ENCODE measurements at regions not wholly inside any gene's neighbourhood (a gene's known extent, or its start where the extent isn't known, plus 50 kb on each side); places are given as distances from the start of the nearest gene placed in this dataset. TPM values are rescaled to one million over a fixed set of nuclear protein-coding genes. Genes with fewer than 3 reads are reported as not detected.
"Not testable (repeated sequence)": the region's sequence is repeated elsewhere in the genome, so short reads cannot be mapped to it uniquely, and the experiment has no call there.

- H3K4me1 ChIP-seq (ENCODE audit: control insufficient read depth, insufficient read depth, low read length); RAD21 ChIA-PET (ENCODE audit: unreplicated experiment); H3K27me3 ChIP-seq (replicated peaks in 1 of 2; ENCODE audit: control insufficient read depth in 2 of 2, insufficient read depth in 2 of 2, low read length in 1 of 2); SMC1A ChIA-PET (ENCODE audit: uncharacterized antibody, unreplicated experiment); ATAC-seq; intact Hi-C loops (cut with micrococcal nuclease; ENCODE audit: unreplicated experiment); DNase-seq (ENCODE audit: low read depth, low spot score); H3K9me3 ChIP-seq (replicated peaks; ENCODE audit: control insufficient read depth, insufficient read depth, low read length); in situ Hi-C loops (cut with MboI); CTCF ChIA-PET; H2AFZ ChIP-seq (ENCODE audit: control insufficient read depth, low read depth, low read length); H3K27ac ChIP-seq (ENCODE audit: control insufficient read depth, insufficient read depth); H3K79me2 ChIP-seq (ENCODE audit: control insufficient read depth, insufficient read depth, low read length); H4K20me1 ChIP-seq (ENCODE audit: control insufficient read depth, insufficient read depth); H3K36me3 ChIP-seq (ENCODE audit: control insufficient read depth in 2 of 2, insufficient read depth in 2 of 2, low read length in 1 of 2); FAIRE-seq; POLR2A ChIA-PET; H3K4me2 ChIP-seq (ENCODE audit: control insufficient read depth, insufficient read depth); H3K9ac ChIP-seq (ENCODE audit: control insufficient read depth, insufficient read depth, low read length); BruUV-seq (replicated peaks); H3K4me3 ChIP-seq: not testable (repeated sequence)
- WGBS (ENCODE audit: insufficient coverage, insufficient replicate concordance, low lambda C conversion rate, missing lambda C conversion rate), result 0% methylated on average over 1 of the region's 2 CpGs
Measured at GRCh38 chr2:242159921-242160320, 290.4 kb downstream of the RTP5 start.

GRCh38 chr2:242165115-242165514 is 295.6 kb downstream of the RTP5 start:
- H2AFZ ChIP-seq (ENCODE audit: control insufficient read depth, low read depth, low read length); H3K9me3 ChIP-seq (replicated peaks; ENCODE audit: control insufficient read depth, insufficient read depth, low read length); POLR2A ChIA-PET; H3K36me3 ChIP-seq (ENCODE audit: control insufficient read depth in 2 of 2, insufficient read depth in 2 of 2, low read length in 1 of 2); H3K4me1 ChIP-seq (ENCODE audit: control insufficient read depth, insufficient read depth, low read length); BruUV-seq (replicated peaks); in situ Hi-C loops (cut with MboI); H3K27me3 ChIP-seq (replicated peaks in 1 of 2; ENCODE audit: control insufficient read depth in 2 of 2, insufficient read depth in 2 of 2, low read length in 1 of 2); DNase-seq (ENCODE audit: low read depth, low spot score); ATAC-seq; intact Hi-C loops (cut with micrococcal nuclease; ENCODE audit: unreplicated experiment); H3K79me2 ChIP-seq (ENCODE audit: control insufficient read depth, insufficient read depth, low read length); H3K4me3 ChIP-seq; H3K9ac ChIP-seq (ENCODE audit: control insufficient read depth, insufficient read depth, low read length); CTCF ChIA-PET; H4K20me1 ChIP-seq (ENCODE audit: control insufficient read depth, insufficient read depth); FAIRE-seq; RAD21 ChIA-PET (ENCODE audit: unreplicated experiment); H3K4me2 ChIP-seq (ENCODE audit: control insufficient read depth, insufficient read depth); H3K27ac ChIP-seq (ENCODE audit: control insufficient read depth, insufficient read depth); SMC1A ChIA-PET (ENCODE audit: uncharacterized antibody, unreplicated experiment): not testable (repeated sequence)

DNA sequence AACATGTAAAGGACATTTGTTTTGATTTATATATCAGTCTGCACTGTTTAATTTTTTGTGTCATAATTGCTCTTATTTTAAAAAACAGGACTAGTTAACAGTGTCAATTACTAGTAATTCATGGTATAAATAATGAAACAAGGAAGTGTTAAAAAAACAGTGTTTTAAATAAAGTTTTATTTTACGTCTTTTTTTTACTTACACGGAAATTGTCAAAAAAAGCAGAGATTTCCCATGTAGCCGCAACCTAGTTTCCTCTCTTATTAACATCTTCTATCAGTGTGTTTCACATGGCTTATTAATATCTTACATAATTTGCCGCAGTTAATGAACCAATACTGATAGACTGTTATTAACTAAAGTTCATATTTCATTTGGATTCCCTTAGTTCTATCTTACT is 301.8 kb downstream of the RTP5 start:
- in situ Hi-C loops (cut with MboI); H3K36me3 ChIP-seq (ENCODE audit: control insufficient read depth in 2 of 2, insufficient read depth in 2 of 2, low read length in 1 of 2); POLR2A ChIA-PET; H3K27me3 ChIP-seq (replicated peaks in 1 of 2; ENCODE audit: control insufficient read depth in 2 of 2, insufficient read depth in 2 of 2, low read length in 1 of 2); BruUV-seq (replicated peaks); H3K9ac ChIP-seq (ENCODE audit: control insufficient read depth, insufficient read depth, low read length); RAD21 ChIA-PET (ENCODE audit: unreplicated experiment); ATAC-seq; SMC1A ChIA-PET (ENCODE audit: uncharacterized antibody, unreplicated experiment); FAIRE-seq; H3K27ac ChIP-seq (ENCODE audit: control insufficient read depth, insufficient read depth); intact Hi-C loops (cut with micrococcal nuclease; ENCODE audit: unreplicated experiment); CTCF ChIA-PET; H3K4me3 ChIP-seq; H3K4me1 ChIP-seq (ENCODE audit: control insufficient read depth, insufficient read depth, low read length); H2AFZ ChIP-seq (ENCODE audit: control insufficient read depth, low read depth, low read length); H3K4me2 ChIP-seq (ENCODE audit: control insufficient read depth, insufficient read depth); H3K79me2 ChIP-seq (ENCODE audit: control insufficient read depth, insufficient read depth, low read length); H4K20me1 ChIP-seq (ENCODE audit: control insufficient read depth, insufficient read depth); DNase-seq (ENCODE audit: low read depth, low spot score); H3K9me3 ChIP-seq (replicated peaks; ENCODE audit: control insufficient read depth, insufficient read depth, low read length): not testable (repeated sequence)
- 100% methylated on average over 4 of the region's 4 CpGs for WGBS (ENCODE audit: insufficient coverage, insufficient replicate concordance, low lambda C conversion rate, missing lambda C conversion rate)

Small RNA genes lying in the stretch of these regions (small RNA-seq; reads per million reads assigned to genes)
- gene CICP10 (not detected), gene SEPT14P2 (not detected)
